ENCODE measurements at regions not wholly inside any gene's neighbourhood (a gene's known extent, or its start where the extent isn't known, plus 50 kb on each side); places are given as distances from the start of the nearest gene placed in this dataset.

GRCh38 chr5:89191374-89191773, 308.4 kb upstream of the MEF2C start:
- POLR2A ChIA-PET = no interaction called here
- CTCF ChIA-PET = interaction anchor here (0.6 to 1.5 kb wide), 2 partner anchors 18 to 782 kb away, joined by 3 to 4 read pairs; no protein-coding TSS in a partner anchor
- no peaks in the 10 kb centered on the region for H3K36me3 ChIP-seq (ENCODE audit: control insufficient read depth in 2 of 2, extremely low read depth in 1 of 2, insufficient read depth in 2 of 2, low read length in 2 of 2)
- DNase-seq (ENCODE audit: low read depth, low spot score) (no peak), FAIRE-seq (no peak)
- dilution Hi-C loops (cut with MboI; ENCODE audit: extremely low pct_ligation_motif_present, low sequenced_read_pairs) (no loop called here), intact Hi-C loops (cut with micrococcal nuclease) (no loop called here)
- H2AFZ ChIP-seq (ENCODE audit: low read depth, low read length) = no peak overlapping the region
- no peaks in the 10 kb centered on the region for H4K20me1 ChIP-seq (replicated peaks; ENCODE audit: control insufficient read depth, extremely low read depth, insufficient read depth, low read length)
- H3K9ac ChIP-seq (replicated peaks; ENCODE audit: extremely low read depth, insufficient read depth, low read length) = no peak overlapping the region
- BruUV-seq (replicated peaks) = no TSS peak
- no peak overlapping the region for H3K4me2 ChIP-seq (ENCODE audit: insufficient read depth, low read length)
- no peak overlapping the region for H3K4me3 ChIP-seq (replicated peaks in 1 of 3; ENCODE audit: insufficient read depth in 1 of 3, low read depth in 1 of 3, low read length in 3 of 3)
- H3K9me1 ChIP-seq (replicated peaks; ENCODE audit: control insufficient read depth, extremely low read depth, insufficient read depth, low read length) = no peaks in the 10 kb centered on the region
- no peaks in the 10 kb centered on the region for H3K79me2 ChIP-seq (ENCODE audit: control insufficient read depth, insufficient read depth, low read length)
- H3K9me3 ChIP-seq (replicated peaks; ENCODE audit: control insufficient read depth, insufficient read depth, low read length) = no peaks in the 10 kb centered on the region
- TF ChIP-seq POLR2A (IDR thresholded peaks at IDR 0.05; ENCODE audit: low read depth, low read length) = no peak
- TF ChIP-seq POLR2AphosphoS5 (IDR thresholded peaks at IDR 0.05; ENCODE audit: insufficient read depth, low read depth, low read length) = no peak
- no peak for TF ChIP-seq JUN (IDR thresholded peaks at IDR 0.05; ENCODE audit: borderline replicate concordance, insufficient read depth, insufficient read length, low read depth)
- TF ChIP-seq MYC (IDR thresholded peaks at IDR 0.05; ENCODE audit: low read depth, low read length) = no peak
- no peak for TF ChIP-seq GATA2 (IDR thresholded peaks at IDR 0.05; ENCODE audit: insufficient read depth, insufficient read length, low read depth, low read length)
- no peak for TF ChIP-seq MAX (IDR thresholded peaks at IDR 0.05; ENCODE audit: insufficient read depth, insufficient read length)
- TF ChIP-seq EZH2 (IDR thresholded peaks at IDR 0.05; ENCODE audit: borderline replicate concordance, low read depth, low read length, severe bottlenecking) = no peak
- TF ChIP-seq CTCF (IDR thresholded peaks at IDR 0.05; ENCODE audit: extremely low read depth in 1 of 2, insufficient read depth in 1 of 2, low read depth in 1 of 2, low read length in 2 of 2) = no peak
- TF ChIP-seq FOS (IDR thresholded peaks at IDR 0.05; ENCODE audit: borderline replicate concordance, insufficient read depth, low read length) = no peak
- H3K27me3 ChIP-seq (ENCODE audit: control insufficient read depth in 2 of 2, insufficient read depth in 2 of 2, low read length in 2 of 2) = no peaks in the 10 kb centered on the region
- H3K4me1 ChIP-seq (ENCODE audit: control insufficient read depth, extremely low read depth, insufficient read depth, low read length) = no peaks in the 10 kb centered on the region
- no peak overlapping the region for H3K27ac ChIP-seq (ENCODE audit: insufficient read depth, low read depth, low read length)

All from endothelial cell of umbilical vein (primary cell).